ENCODE measurements at regions not wholly inside any gene's neighbourhood (a gene's known extent, or its start where the extent isn't known, plus 50 kb on each side); places are given as distances from the start of the nearest gene placed in this dataset.
"Not testable (repeated sequence)": the region's sequence is repeated elsewhere in the genome, so short reads cannot be mapped to it uniquely, and the experiment has no call there.

DNA sequence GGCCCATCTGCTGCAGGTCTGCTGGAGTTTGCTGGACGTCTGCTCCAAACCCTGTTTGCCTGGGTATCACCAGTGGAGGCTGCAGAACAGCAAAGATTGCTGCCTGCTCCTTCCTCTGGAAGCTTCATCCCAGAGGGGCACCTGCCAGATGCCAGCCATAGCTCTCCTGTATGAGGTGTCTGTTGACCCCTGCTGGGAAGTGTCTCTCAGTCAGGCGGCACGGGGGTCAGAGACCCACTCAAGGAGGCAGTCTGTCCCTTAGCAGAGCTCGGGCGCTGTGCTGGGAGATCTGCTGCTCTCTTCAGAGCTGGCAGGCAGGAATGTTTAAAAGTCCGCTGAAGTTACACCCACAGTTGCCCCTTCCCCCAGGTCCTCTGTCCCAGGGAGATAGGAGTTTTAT is 671.2 kb downstream of the EFNA5 start:
- ATAC-seq (replicated peaks in 1 of 2); H3K27me3 Mint-ChIP-seq (ENCODE audit: low read depth); DNase-seq; H3K4me1 Mint-ChIP-seq (ENCODE audit: low read depth); H3K4me3 Mint-ChIP-seq; H3K36me3 Mint-ChIP-seq (ENCODE audit: insufficient read depth in 2 of 2); H3K27ac Mint-ChIP-seq: not testable (repeated sequence)
- peaks cover 6 to 21% of the 10 kb centered on the region in 2 donors for H3K9me3 Mint-ChIP-seq

DNA sequence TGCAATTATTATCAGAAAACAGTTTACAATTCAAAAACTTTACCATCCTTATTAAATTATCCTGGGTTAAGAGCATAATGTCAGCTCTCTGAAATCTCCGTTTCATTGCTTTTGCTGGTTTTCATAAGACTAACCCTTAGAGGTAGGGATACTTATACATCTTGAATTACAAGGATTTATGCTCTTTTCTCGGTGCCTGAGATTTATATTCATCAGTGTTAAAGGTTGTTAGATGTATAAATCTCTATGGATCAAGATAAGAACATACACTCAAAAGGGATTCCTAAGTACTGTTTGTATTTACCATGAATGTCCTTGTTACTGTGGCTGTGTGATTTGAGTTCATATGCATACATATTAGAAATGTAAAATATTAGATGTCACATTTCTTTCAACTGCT is 684.7 kb downstream of the EFNA5 start:
- Mint-ChIP-seq H3K4me3 (no peak overlapping the region), H3K27ac (no peak overlapping the region), H3K36me3 (ENCODE audit: insufficient read depth in 2 of 2) (no peaks in the 10 kb centered on the region), H3K9me3 (peaks cover 3 to 5% of the 10 kb centered on the region in 2 donors), H3K27me3 (ENCODE audit: low read depth) (no peaks in the 10 kb centered on the region), H3K4me1 (ENCODE audit: low read depth) (no peaks in the 10 kb centered on the region)
- DNase-seq (no peak), ATAC-seq (replicated peaks in 1 of 2) (no peak)

DNA sequence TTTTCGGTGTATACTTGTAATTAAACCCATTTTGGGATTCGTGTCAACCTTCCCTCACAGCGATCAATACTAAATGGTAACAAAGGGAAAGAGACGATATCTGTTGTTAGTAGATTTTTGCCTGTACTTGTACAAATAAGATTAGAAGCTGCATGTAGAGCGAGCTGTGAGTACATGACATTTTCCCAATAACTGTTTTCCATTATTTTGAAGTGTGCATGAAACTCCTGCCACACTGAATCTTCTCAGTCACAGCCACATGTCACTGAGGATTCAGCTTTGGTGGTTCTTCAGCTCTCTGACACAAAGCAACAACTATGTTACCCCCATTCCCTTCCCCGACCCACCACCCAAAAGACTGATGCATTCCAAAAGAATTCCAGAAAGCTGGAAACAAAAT is 685.6 kb downstream of the EFNA5 start:
- ATAC-seq (replicated peaks in 1 of 2) (no peak), DNase-seq (no peak)
- Mint-ChIP-seq H3K4me3 (no peak overlapping the region), H3K36me3 (ENCODE audit: insufficient read depth in 2 of 2) (no peaks in the 10 kb centered on the region), H3K27me3 (ENCODE audit: low read depth) (no peaks in the 10 kb centered on the region), H3K9me3 (peaks cover 3 to 5% of the 10 kb centered on the region in 2 donors), H3K27ac (no peak overlapping the region), H3K4me1 (ENCODE audit: low read depth) (no peaks in the 10 kb centered on the region)

DNA sequence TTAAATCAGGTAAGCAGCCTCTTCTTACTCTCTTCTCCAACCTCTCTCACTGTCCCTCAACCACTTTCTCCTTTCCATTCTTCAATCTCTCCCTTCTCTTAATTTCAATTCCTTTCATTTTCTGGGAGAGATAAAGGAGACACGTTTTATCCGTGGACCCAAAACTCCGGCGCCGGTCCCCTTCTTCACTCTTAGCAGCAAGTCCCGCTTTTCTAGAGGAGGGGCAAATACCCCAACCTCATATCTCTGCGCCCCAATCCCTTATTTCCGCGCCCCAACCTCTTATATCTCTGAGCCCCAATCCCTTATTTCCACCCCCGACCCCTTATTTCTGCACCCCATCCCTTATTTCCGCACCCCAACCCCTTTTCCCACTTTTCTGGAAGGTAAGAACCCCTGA is 691.6 kb downstream of the EFNA5 start:
- H3K9me3 Mint-ChIP-seq; H3K27me3 Mint-ChIP-seq (ENCODE audit: low read depth); H3K4me1 Mint-ChIP-seq (ENCODE audit: low read depth); DNase-seq; ATAC-seq (replicated peaks in 1 of 2); H3K36me3 Mint-ChIP-seq (ENCODE audit: insufficient read depth in 2 of 2); H3K27ac Mint-ChIP-seq; H3K4me3 Mint-ChIP-seq: not testable (repeated sequence)

DNA sequence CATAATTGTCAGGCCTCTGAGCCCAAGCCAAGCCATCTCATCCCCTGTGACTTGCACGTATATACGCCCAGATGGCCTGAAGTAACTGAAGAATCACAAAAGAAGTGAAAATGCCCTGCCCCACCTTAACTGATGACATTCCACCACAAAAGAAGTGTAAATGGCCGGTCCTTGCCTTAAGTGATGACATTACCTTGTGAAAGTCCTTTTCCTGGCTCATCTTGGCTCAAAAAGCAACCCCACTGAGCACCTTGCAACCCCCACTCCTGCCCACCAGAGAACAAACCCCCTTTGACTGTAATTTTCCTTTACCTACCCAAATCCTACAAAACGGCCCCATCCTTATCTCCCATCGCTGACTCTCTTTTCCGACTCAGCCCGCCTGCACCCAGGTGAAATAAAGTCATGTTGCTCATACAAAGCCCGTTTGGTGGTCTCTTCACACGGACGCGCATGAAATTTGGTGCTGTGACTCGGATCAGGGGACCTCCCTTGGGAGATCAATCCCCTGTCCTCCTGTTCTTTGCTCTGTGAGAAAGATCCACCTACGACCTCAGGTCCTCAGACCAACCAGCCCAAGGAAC is 692.1 kb downstream of the EFNA5 start:
- not testable (repeated sequence) for ATAC-seq (replicated peaks in 1 of 2); H3K27me3 Mint-ChIP-seq (ENCODE audit: low read depth); H3K4me3 Mint-ChIP-seq; H3K27ac Mint-ChIP-seq; H3K36me3 Mint-ChIP-seq (ENCODE audit: insufficient read depth in 2 of 2); H3K9me3 Mint-ChIP-seq; DNase-seq; H3K4me1 Mint-ChIP-seq (ENCODE audit: low read depth)

DNA sequence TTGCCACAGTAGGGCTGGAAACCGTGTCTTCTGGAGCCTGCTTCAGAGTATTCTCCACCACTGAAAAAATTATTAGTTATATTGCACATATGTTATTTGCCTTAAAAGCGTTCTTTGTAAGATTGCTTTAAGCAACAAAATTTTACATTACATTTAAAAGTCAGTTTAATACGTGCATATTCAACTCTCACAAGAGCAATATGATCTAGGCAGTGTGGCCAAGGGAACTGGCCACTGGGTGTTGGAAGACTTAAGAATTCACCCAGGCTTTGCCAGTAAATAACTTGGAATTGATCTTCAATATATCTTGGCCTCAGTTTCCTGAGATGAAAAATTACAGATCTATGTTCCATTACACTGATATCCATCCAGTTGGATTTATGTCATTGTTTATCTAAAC is 694.4 kb downstream of the EFNA5 start:
- ATAC-seq (replicated peaks in 1 of 2) (no peak), DNase-seq (no peak)
- Mint-ChIP-seq H3K4me3 (no peak overlapping the region), H3K4me1 (ENCODE audit: low read depth) (no peaks in the 10 kb centered on the region), H3K27ac (no peak overlapping the region), H3K36me3 (ENCODE audit: insufficient read depth in 2 of 2) (no peaks in the 10 kb centered on the region), H3K27me3 (ENCODE audit: low read depth) (no peaks in the 10 kb centered on the region), H3K9me3 (peaks cover 3 to 4% of the 10 kb centered on the region in 2 donors)

DNA sequence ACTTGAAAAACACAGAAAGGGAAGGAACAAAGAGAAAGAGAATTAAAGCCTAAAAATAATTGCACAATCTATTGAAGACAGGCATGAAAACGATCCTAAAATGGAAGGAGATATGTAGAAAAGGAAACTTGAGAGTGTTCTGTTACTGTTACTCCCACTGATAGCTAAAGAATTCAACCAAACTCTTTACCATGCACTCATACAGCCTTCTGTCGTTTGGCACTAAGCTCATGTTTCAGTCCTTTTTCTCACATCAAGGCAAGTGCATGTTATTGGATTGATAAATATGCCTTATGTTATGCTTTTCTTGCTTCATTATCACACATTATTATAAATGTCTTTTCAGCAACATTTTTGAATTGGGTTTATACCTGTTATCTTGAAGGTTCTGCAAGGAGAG is 696.5 kb downstream of the EFNA5 start:
- no peak for DNase-seq
- Mint-ChIP-seq H3K27me3 (ENCODE audit: low read depth) (no peaks in the 10 kb centered on the region), H3K4me1 (ENCODE audit: low read depth) (no peaks in the 10 kb centered on the region), H3K4me3 (no peak overlapping the region), H3K36me3 (ENCODE audit: insufficient read depth in 2 of 2) (no peaks in the 10 kb centered on the region), H3K27ac (no peak overlapping the region), H3K9me3 (peaks cover 0 to 3% of the 10 kb centered on the region in 2 donors)
- no peak for ATAC-seq (replicated peaks in 1 of 2)

DNA sequence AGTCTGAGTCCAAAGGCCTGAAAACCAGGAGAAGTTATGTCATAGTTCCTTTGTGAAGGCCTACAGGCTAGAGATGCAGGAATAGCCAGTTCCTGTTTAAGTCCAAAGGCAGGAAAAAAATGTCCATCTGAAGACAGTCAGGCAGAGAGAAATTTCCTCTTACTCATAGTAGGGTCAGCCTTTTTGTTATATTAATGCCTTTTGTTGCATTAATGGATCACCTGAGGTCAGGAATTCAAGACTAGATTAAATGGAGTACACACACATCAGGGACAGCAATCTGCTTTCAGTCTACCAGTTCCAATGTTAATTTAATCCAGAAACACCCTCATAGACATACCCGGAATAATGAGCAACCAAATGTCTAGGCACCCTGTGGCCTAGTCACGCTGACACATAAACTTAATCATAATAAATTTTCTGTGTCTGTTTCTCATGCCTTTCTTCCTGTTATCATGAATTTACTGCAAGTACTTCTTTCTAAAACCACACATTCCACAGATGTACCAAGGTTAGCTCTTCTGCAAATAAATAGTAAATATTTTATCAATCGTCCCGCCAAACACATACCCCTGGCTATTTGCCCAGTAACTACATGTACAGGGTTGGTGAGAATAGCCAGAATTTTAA is 703.9 kb downstream of the EFNA5 start:
- Mint-ChIP-seq H3K27me3 (ENCODE audit: low read depth) (no peaks in the 10 kb centered on the region), H3K27ac (no peak overlapping the region), H3K9me3 (peaks cover 0 to 11% of the 10 kb centered on the region in 2 donors), H3K4me1 (ENCODE audit: low read depth) (no peaks in the 10 kb centered on the region), H3K4me3 (no peak overlapping the region), H3K36me3 (ENCODE audit: insufficient read depth in 2 of 2) (no peaks in the 10 kb centered on the region)
- no peak for ATAC-seq (replicated peaks in 1 of 2)
- no peak for DNase-seq

DNA sequence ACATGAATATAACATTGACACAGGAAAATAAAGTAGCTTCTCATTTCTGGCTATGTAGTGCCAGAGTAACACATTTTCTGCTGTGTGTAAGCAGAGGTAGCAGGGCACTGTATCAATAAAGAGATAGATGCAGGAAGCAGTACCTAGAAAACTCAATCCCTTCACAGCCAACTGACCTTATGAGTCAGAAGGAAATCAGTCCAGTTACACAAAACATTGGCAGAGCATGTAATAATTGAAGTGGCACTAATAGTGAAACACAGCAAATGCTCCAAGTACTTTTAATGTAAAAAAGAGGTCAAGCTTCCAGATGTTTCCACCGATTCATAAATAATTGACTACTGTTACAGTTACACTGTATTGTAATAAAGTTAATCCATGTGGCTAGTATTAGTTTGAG is 706.6 kb downstream of the EFNA5 start:
- Mint-ChIP-seq H3K4me1 (ENCODE audit: low read depth) (no peaks in the 10 kb centered on the region), H3K36me3 (ENCODE audit: insufficient read depth in 2 of 2) (no peaks in the 10 kb centered on the region), H3K9me3 (peaks cover 0 to 13% of the 10 kb centered on the region in 2 donors), H3K27me3 (ENCODE audit: low read depth) (no peaks in the 10 kb centered on the region), H3K27ac (no peak overlapping the region), H3K4me3 (no peak overlapping the region)
- ATAC-seq (replicated peaks in 1 of 2): no peak
- DNase-seq: no peak

DNA sequence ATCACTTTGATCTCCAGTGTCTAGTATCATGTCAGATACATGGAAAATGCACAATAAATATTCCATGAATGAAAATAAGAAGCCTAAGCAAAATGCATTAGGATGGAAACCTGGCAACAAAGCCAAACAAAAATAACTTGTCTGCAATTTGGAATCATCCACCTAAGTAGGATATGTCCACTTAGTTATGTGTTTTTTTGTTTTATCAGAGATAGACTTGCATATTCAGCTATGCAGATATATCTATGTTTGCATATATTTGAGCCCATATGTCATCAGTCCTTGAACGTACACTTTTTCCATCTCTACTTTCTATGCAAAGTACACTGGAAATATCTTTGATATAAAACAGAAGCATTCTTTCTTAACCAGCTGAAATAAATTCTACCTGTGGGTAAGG is 707.1 kb downstream of the EFNA5 start:
- no peak overlapping the region for H3K4me3 Mint-ChIP-seq
- H3K4me1 Mint-ChIP-seq (ENCODE audit: low read depth): no peaks in the 10 kb centered on the region
- H3K9me3 Mint-ChIP-seq: peaks cover 0 to 13% of the 10 kb centered on the region in 2 donors
- no peak overlapping the region for H3K27ac Mint-ChIP-seq
- DNase-seq (no peak), ATAC-seq (replicated peaks in 1 of 2) (no peak)
- H3K36me3 Mint-ChIP-seq (ENCODE audit: insufficient read depth in 2 of 2): no peaks in the 10 kb centered on the region
- no peaks in the 10 kb centered on the region for H3K27me3 Mint-ChIP-seq (ENCODE audit: low read depth)

DNA sequence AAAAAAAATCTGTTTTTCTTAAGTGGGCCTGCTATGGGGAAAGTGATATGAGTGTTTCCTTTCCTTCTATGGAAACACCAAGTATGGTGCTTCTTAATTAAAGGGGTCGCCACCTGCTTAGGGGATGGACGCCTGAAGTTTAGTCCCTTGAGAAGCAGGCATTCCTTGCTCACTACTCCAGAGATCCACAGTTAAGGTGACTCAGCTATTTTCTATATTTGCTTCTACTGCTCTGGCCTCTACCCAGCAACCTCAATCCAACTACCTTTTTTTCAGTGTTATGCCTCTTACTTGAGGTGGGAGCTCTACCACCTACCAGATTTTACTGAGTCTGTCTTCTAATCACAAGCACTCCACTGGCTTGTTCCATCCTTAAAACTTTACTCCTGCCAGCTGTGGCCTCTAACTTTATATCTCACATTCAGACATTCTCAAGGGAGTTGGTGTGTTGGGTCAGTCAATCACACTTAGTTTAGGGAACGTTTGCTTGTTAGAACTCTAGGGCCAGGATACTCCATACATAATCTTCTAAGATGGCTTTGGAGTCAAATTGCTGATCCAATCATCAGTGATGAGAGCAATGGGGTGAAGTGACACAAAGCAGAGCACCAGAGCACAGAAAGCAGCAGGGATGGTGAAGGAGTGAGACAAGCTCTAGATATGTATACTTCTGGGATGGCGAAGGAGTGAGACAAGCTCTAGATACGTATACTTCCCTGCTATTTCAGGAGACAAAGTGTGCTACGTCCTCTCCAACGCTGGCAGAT is 708.1 kb downstream of the EFNA5 start:
- Mint-ChIP-seq H3K4me1 (ENCODE audit: low read depth) (no peaks in the 10 kb centered on the region), H3K4me3 (no peak overlapping the region), H3K36me3 (ENCODE audit: insufficient read depth in 2 of 2) (no peaks in the 10 kb centered on the region), H3K27ac (no peak overlapping the region), H3K27me3 (ENCODE audit: low read depth) (no peaks in the 10 kb centered on the region), H3K9me3 (peaks cover 0 to 13% of the 10 kb centered on the region in 2 donors)
- no peak for ATAC-seq (replicated peaks in 1 of 2)
- DNase-seq: no peak

DNA sequence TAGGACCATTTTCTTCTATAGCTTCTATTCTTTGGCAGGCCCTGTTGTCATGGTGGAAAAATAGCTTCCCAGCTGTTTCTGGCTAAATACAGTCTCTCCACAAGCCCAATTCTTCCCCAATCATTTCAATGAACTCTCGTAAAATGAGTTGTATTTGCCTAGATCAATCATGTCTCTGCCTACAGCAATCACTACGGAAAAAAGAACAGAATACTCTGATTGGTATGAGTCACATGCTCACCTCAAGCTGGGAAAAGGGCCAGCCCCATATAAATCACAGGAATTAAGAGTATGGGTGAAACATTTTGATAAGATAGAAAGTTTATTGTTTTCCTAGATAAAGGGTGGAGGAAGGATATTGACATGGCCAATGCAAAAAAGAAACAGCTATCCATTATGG is 711.4 kb downstream of the EFNA5 start:
- Mint-ChIP-seq H3K9me3 (peaks cover 0 to 7% of the 10 kb centered on the region in 2 donors), H3K4me1 (ENCODE audit: low read depth) (no peaks in the 10 kb centered on the region), H3K36me3 (ENCODE audit: insufficient read depth in 2 of 2) (no peaks in the 10 kb centered on the region), H3K27me3 (ENCODE audit: low read depth) (no peaks in the 10 kb centered on the region), H3K4me3 (no peak overlapping the region), H3K27ac (no peak overlapping the region)
- ATAC-seq (replicated peaks in 1 of 2): no peak
- no peak for DNase-seq

DNA sequence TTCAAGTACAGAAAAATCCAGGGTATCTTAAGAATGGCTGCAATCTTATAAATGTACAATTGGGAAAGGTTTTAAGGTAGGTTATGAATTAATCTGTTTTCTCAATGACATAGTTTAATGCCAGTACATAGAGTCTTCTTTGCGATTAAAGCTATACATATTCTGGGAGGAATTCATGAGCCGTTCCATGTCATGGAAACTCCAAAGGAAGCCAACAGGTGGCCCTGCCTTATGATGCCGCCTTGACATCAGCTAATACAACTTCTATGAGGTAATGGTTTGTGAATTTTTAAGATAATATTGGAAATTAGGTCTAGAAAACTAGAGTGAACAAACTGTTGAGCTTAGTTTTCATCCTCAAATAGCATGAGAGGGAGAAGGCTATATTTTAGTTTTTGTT is 713.4 kb downstream of the EFNA5 start:
- no peaks in the 10 kb centered on the region for H3K4me1 Mint-ChIP-seq (ENCODE audit: low read depth)
- peaks cover 2 to 5% of the 10 kb centered on the region in 2 donors for H3K9me3 Mint-ChIP-seq
- DNase-seq: no peak
- no peak overlapping the region for H3K27ac Mint-ChIP-seq
- H3K4me3 Mint-ChIP-seq: no peak overlapping the region
- H3K36me3 Mint-ChIP-seq (ENCODE audit: insufficient read depth in 2 of 2): no peaks in the 10 kb centered on the region
- no peaks in the 10 kb centered on the region for H3K27me3 Mint-ChIP-seq (ENCODE audit: low read depth)
- ATAC-seq (replicated peaks in 1 of 2): no peak

Data from activated T-cell treated with anti-CD3 and anti-CD28 coated beads, Interleukin-2, amount 50 U/mL, for 72 hours (primary cell).